HL-60/S4 treated with phorbol 12-myristate 13-acetate at 8.2 ng/mL for 4 days and 3 days (cell line): ENCODE measurements at regions not wholly inside any gene's neighbourhood (a gene's known extent, or its start where the extent isn't known, plus 50 kb on each side); places are given as distances from the start of the nearest gene placed in this dataset.
"Not testable (repeated sequence)": the region's sequence is repeated elsewhere in the genome, so short reads cannot be mapped to it uniquely, and the experiment has no call there.

Experiments used
- in situ Hi-C: fragments of 300-500 bp; cut with MboI; formaldehyde crosslinking; loops from 2 replicates; pipeline ENCODE4 v1.15.0; 2022; ENCODE audit warnings: low sequenced_read_pairs

- in situ Hi-C loops = no loop called here
Measured at GRCh38 chr21:14903172-14903865, 161.5 kb downstream of the NRIP1 start.

- in situ Hi-C loops = no loop called here
Measured at GRCh38 chr21:14901482-14901958, 163.3 kb downstream of the NRIP1 start.

DNA sequence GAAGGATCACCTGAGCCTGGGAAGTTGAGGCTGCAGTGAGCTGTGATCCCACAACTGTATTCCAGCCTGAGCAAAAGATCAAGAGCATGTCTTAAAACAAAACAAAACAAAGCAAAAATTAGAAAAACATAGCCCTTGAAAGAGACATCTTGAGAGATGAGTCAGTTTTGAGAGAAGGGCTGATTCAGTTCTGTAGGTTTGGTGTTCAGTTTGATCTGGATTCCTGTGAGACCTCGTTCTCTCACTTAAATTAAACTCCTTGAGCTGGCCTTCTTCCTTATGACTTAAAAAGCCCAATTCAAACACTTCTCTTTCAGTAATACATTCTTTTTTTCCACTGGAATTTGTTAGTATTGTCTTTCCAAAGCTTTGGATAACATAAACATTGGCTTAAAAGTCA lies 164.2 kb downstream of the NRIP1 start:
- in situ Hi-C loops = no loop called here

DNA sequence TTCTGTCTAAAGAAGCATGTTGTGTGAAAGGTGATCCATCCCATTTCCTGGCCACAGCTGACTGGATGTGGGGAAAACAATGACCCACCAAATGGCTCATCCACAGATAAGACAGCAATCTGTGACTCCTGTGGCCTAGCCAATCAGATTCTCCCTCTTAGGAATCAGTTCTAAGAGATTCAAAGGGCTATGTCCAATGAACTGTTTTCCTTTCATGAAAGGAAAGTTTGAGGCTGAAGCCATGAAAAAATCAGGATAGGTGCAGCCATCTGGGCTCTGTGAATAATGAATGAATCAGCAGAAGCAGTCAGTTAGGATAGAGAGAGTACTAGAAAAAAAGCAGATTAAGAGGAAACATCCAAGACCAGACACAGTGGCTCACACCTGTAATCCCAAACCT lies 164.7 kb downstream of the NRIP1 start:
- in situ Hi-C loops = no loop called here

DNA sequence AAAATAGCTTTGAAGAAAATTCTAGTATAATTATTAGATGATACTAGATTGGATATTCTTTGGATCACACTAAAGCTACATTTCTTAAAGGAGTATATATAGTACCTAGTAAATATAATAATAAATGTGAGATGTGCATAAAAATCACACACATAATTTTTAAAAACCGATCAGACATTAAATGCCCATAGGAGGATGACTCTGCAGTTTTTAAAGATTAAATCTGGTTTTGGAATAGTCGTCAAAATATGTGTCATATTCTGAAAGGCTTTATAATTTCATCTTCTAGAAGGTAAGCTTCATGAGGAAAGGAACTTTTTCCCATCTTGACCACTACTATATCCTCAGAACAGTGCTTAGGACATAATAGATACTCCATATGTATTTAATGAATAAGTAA lies 169.0 kb downstream of the NRIP1 start:
- in situ Hi-C loops = no loop called here

DNA sequence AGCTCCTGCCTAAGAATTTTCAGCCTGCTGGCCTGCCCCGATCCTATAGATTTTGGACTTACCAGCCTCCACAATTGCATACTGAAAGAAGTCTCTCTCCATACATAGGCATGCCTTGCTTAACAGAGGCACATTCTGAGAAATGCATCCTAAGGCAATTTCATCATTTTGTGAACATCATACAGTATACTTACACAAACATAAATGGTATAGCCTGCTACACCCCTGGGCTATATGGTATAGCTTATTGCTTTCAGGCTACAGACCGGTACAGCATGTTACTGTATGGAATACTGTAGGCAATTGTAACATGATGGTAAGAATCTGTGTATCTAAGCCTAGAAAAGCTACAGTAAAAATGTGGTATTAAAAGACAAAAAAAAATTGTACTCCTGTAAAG lies 174.7 kb downstream of the NRIP1 start:
- in situ Hi-C loops = no loop called here

DNA sequence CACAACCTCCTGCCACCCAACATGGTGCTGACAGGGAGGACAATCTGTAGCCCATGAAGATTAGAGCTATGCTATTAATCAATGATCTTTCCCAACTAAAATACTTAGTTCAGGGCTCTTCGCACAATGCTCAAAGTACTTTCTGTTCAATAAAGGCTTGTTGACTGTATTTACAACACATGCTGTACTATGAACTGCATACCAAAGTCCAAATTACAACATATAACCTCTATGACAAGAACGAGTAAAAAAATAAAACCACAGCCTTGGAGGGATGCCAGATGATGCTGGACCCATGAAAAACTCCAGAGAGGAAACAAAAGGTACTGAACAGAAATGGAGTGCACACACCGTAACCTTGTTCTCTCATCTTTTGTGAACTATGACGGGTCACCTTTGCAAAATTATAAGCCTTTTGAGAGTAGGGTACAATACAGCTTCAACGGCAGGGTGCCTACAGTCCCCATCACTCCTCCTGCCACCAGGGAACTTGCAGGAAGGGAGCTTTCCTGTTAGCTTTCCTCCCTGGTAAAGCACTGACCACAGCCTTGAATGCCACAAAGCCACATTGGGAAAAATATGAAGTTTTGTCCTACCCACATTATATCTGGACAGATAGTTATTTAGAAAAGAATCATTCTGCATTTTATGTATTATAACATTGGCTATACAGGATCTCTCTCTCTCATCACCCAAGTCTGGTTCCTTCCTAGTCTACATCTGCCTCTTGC lies 175.6 kb downstream of the NRIP1 start:
- in situ Hi-C loops = no loop called here

- in situ Hi-C loops = no loop called here
Measured at GRCh38 chr21:14888202-14888601, 176.6 kb downstream of the NRIP1 start.

- in situ Hi-C loops = no loop called here
Measured at GRCh38 chr21:14886001-14886400, 178.8 kb downstream of the NRIP1 start.

DNA sequence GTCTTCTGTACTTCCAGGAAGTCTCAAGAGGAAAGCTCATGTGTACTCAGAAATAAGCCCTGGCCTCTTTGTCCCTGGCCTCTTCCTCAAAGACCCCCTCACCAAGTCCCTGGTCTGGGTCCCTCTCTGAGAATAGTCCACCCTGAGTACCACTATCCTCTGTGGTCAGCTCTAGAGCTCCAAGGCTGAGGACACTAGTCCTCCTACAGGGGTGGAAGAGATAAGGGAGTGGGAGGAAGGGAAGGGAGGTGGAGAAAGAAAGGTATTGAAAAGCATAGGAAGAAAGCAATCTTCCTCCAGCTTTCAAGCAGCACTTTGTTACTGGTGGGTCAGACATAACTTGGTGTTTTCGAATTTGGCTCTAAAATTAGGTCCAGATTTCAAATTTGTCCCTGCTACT lies 181.4 kb downstream of the NRIP1 start:
- in situ Hi-C loops = no loop called here

- in situ Hi-C loops = not testable (repeated sequence)
Measured at GRCh38 chr21:14882545-14882944, 182.3 kb downstream of the NRIP1 start.

GRCh38 chr21:14881863-14882499 lies 182.8 kb downstream of the NRIP1 start:
- in situ Hi-C loops = no loop called here

GRCh38 chr21:14880922-14881321 lies 183.9 kb downstream of the NRIP1 start:
- in situ Hi-C loops = no loop called here

- in situ Hi-C loops = no loop called here
Measured at GRCh38 chr21:14879458-14879857, 185.3 kb downstream of the NRIP1 start.

DNA sequence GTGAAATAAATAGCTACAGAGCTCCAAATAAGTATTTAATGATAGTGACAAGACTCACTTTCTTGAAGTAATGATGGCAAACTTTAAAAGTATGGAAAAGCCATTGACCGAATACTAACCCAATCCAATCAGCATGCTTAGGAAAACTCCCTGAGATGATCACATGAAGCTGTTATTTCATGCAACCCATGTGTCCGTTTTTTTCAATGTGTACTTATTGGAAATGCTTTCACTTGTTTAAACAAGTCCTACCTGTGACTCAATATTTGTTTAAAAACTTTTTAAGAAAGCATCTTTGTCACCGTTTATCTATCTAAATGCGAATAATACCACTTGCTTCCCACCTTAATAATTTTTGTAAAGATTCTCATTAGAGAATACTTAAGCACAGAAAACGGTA lies 185.8 kb downstream of the NRIP1 start:
- in situ Hi-C loops = no loop called here

- in situ Hi-C loops = no loop called here
Measured at GRCh38 chr21:14877581-14878228, 187.1 kb downstream of the NRIP1 start.

DNA sequence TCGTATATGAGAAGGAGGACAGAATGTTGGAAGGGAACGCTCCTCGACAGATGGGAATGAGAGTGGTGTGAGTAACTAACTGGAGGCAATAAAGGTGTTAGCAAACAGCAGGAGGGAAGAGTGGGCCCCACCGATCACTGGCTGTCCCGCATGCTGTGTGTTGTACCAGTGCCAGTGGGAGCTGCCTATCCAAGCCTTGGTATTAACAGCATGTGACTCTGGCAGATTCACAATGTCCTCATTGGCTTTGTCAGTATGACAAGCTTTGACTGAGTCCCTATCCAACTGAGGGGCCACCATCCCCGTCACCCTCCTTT lies 188.3 kb downstream of the NRIP1 start:
- in situ Hi-C loops = no loop called here

DNA sequence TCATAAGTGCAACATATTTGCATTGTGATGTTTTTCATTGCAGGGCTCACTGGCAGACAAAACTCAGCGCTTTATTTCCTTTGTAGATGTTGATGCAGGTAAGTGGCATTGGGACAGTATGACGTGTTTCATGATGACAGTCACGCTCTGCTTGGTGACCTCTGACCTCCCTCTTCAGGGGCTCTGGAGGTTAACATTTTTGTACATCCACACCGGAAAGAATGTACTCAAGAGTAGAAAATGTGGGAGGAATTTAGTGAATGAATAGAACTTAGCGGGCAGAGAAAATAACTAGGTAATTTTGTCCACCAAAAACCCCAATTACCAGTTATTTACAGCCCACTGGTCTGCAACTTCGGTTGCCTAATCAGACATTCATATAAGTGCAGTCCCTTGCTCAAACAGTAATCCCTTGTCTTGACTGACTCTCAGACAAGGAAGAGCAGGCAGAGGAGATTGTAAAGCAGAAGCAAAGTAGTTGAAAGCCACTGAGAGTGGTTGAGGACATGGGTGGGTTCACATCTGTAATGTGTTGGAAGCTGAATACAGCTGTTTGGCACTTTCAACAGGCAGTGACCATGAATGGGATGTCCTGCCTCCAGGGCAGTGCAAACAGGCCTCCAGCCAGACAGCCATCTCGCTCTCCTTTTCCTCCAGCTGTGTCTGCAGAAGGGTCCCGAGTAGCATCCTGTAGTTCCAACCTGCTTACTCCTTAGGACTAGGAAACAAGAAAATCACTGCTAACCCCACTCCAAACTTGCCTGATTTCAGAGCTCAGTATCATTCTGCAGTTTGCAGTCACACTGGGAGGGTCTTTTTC lies 188.9 kb downstream of the NRIP1 start:
- in situ Hi-C loops = no loop called here

DNA sequence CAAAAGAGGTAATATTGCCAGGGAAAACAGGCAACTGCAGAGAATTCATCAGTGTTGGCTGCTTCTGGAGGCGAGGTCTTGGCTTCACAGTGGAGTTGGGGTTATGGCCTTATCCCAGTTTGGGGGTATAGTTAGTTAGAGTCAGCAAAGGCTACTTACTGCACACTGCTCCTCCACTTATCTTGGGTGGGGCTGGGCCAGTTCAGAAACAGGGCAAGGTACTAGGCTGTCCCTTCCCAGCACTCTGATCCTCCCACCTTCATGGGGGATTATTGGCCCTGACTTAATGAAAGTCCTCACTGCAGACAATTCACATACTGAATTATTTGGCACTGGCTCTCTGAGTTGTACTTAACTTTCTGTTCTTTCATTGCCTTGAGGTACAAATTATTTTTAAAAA lies 189.6 kb downstream of the NRIP1 start:
- in situ Hi-C loops = no loop called here

- in situ Hi-C loops = no loop called here
Measured at GRCh38 chr21:14874379-14874778, 190.4 kb downstream of the NRIP1 start.

DNA sequence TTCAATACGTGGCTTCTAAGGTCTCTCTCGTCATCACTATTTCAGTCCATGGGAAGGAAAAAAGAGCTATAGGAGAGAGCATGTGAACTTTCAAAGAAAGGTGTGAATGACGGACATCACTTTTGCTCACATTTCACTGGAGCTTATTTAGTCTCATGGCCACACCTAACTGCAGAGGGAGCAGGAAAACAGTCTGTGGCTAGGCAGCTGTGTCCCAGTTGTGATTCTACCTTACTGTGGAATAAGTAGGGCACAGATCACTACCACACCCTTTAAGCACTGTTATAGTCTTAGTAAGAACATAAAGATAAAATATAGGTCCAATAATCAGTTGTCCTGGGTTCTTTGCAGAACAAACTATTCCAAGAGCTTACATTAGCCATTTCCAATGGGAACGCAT lies 192.9 kb downstream of the NRIP1 start:
- in situ Hi-C loops = no loop called here
